RWPE2 (cell line): ENCODE measurements at regions not wholly inside any gene's neighbourhood (a gene's known extent, or its start where the extent isn't known, plus 50 kb on each side); places are given as distances from the start of the nearest gene placed in this dataset.

Source experiments
- ATAC-seq: fragments of 200-7000 bp; cut with Tn5 transposase; 3 replicates; pipeline ENCODE4 v1.9.1; 2021; ENCODE audit warnings: low read depth
- DNase-seq: peaks from one replicate; pipeline ENCODE4 v3.0.0-alpha.2; 2020; ENCODE audit warnings: low spot score
- H3K27ac ChIP-seq: fragments of 450-650 bp; 2 replicates; pipeline ENCODE4 v1.5.1; 2017; ENCODE audit warnings: mild to moderate bottlenecking; ENCODE audit not compliant: poor library complexity, severe bottlenecking
- H3K27me3 ChIP-seq: fragments of 250-450 bp; sonication (Bioruptor Pico); 2 replicates; pipeline ENCODE4 v1.5.1; 2021; ENCODE audit warnings: mild to moderate bottlenecking, moderate library complexity; ENCODE audit not compliant: insufficient read depth, poor library complexity, severe bottlenecking
- H3K36me3 ChIP-seq: fragments of 250-450 bp; sonication (Bioruptor Pico); 2 replicates; pipeline ENCODE4 v1.5.1; 2020; ENCODE audit warnings: low read depth, mild to moderate bottlenecking, moderate library complexity
- H3K4me1 ChIP-seq: fragments of 250-450 bp; sonication (Bioruptor Pico); 2 replicates; pipeline ENCODE4 v1.5.1; 2021; ENCODE audit warnings: mild to moderate bottlenecking, moderate library complexity; ENCODE audit not compliant: insufficient read depth, poor library complexity, severe bottlenecking
- H3K4me3 ChIP-seq: fragments of 250-450 bp; sonication (Bioruptor Pico); 2 replicates; pipeline ENCODE4 v1.5.1; 2021; ENCODE audit warnings: mild to moderate bottlenecking, moderate library complexity; ENCODE audit not compliant: severe bottlenecking
- H3K9me3 ChIP-seq: fragments of 250-450 bp; sonication (Bioruptor Pico); 2 replicates; pipeline ENCODE4 v1.5.1; 2021; ENCODE audit warnings: mild to moderate bottlenecking, moderate library complexity; ENCODE audit not compliant: severe bottlenecking
- TF ChIP-seq, protein P1 (sequence below): fragments of 450-650 bp; IDR thresholded peaks from one replicate; pipeline ENCODE4 v1.5.1; 2017; ENCODE audit warnings: mild to moderate bottlenecking, moderate library complexity; ENCODE audit not compliant: poor library complexity, severe bottlenecking

DNA sequence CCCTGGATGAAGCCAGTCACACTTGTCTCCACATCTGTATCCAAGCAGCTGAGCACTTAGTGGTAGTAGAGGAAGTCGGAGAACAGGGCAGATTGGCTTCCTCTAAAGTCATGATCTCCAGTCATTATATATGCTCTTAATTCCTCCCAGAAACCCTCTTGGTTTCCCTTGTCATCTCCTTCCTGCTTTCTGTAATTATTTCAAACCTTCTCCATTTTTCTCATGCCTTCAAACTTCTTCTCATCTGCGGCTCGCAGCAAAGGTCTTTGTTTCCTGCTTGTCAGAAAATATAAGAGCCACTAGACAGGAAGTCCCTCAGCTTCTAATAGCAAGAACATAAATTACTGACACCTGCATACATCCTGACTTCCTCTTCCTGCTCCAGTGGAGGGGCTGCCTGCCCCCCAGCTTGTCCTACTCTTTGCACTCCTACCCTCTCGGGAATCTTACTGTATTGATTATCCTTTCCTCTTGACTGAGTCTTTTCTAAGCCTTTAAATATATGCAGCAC, 124.6 kb upstream of the NGF start:
- Histone ChIP-seq H3K4me3 (no peak overlapping the region), H3K4me1 (no peaks in the 10 kb centered on the region), H3K36me3 (no peaks in the 10 kb centered on the region), H3K27ac (no peak overlapping the region), H3K9me3 (no peaks in the 10 kb centered on the region), H3K27me3 (no peaks in the 10 kb centered on the region)
- ATAC-seq (no peak), DNase-seq (no peak)
- TF ChIP-seq, protein P1, sequence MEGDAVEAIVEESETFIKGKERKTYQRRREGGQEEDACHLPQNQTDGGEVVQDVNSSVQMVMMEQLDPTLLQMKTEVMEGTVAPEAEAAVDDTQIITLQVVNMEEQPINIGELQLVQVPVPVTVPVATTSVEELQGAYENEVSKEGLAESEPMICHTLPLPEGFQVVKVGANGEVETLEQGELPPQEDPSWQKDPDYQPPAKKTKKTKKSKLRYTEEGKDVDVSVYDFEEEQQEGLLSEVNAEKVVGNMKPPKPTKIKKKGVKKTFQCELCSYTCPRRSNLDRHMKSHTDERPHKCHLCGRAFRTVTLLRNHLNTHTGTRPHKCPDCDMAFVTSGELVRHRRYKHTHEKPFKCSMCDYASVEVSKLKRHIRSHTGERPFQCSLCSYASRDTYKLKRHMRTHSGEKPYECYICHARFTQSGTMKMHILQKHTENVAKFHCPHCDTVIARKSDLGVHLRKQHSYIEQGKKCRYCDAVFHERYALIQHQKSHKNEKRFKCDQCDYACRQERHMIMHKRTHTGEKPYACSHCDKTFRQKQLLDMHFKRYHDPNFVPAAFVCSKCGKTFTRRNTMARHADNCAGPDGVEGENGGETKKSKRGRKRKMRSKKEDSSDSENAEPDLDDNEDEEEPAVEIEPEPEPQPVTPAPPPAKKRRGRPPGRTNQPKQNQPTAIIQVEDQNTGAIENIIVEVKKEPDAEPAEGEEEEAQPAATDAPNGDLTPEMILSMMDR: no peak

DNA sequence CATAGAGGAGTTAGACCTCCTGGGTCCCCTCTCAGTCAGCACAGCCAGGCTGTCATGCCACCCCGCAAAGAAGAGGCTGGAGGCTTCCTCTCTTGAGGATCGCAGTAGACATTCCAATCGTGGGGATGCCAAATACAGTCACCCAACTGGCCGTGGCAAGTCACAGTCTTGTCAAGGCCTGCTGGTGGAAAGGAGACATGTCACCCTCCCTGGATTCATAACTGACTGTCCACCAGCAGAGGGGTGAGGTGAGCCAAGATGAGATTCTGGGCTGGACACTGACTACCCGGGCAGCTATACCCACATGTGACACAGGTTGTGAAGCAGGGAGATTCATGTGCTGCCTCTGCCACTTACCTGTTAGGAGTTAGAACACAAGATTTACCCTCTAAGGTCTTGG, 123.5 kb upstream of the NGF start:
- ATAC-seq (no peak), DNase-seq (no peak)
- Histone ChIP-seq H3K27me3 (no peaks in the 10 kb centered on the region), H3K36me3 (no peaks in the 10 kb centered on the region), H3K9me3 (no peaks in the 10 kb centered on the region), H3K27ac (no peak overlapping the region), H3K4me3 (no peak overlapping the region), H3K4me1 (no peaks in the 10 kb centered on the region)
- TF ChIP-seq, protein P1: no peak

DNA sequence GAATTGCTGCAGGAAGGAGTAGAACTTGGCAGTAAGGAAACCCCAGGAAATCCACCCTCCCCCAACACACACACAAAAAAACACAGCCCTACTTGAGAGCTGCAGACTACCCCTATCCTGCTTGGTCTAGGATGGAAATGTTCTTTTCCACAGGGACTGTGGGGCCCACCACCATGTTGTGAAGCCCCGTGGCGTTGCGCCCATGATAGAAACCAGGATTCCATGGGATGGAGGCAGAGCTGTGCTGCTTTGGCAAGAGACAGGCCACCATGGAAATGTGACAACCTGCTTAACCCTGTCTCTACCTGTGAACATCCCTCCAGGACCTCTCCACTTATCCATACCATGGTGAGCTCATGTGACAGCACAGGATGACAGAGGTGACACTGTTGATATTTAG, 121.1 kb upstream of the NGF start:
- H3K36me3 ChIP-seq: no peaks in the 10 kb centered on the region
- H3K27ac ChIP-seq: no peak overlapping the region
- H3K27me3 ChIP-seq: no peaks in the 10 kb centered on the region
- TF ChIP-seq, protein P1: no peak
- H3K4me1 ChIP-seq: no peaks in the 10 kb centered on the region
- no peak overlapping the region for H3K4me3 ChIP-seq
- ATAC-seq (no peak), DNase-seq (no peak)
- H3K9me3 ChIP-seq: no peaks in the 10 kb centered on the region

DNA sequence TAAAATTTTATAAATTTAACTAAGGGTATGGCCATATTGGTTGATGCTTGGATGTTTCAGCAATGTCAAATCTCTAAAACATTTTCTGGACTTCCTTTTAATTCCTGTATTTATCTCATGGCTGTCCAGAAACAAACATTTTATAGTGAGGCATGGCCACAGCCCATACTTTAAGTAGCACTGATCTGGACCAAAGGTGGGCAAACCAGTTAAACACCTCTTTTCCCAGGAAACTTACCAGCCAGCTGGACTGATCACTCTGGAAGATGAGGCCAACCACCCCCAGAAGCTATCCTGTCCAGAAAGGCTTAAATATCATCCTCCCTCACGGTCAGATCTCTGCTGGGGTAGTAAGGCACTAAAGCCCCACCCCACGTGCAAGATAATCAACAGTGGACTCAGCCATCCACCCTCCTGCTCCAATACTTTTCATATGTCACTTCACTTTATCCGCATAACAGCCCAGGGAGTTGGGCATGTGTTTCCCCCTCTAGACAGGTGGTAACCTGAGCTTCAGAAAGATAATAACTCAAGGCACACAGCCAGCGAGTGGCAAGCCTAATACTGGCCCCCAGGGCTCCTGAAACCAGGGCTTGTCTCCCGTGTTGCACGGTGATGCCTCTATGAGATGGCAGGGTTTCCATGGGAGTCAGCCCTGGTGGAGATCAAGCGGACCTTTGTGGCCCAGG, 120.5 kb upstream of the NGF start:
- no peak overlapping the region for H3K27ac ChIP-seq
- H3K4me1 ChIP-seq: no peaks in the 10 kb centered on the region
- TF ChIP-seq, protein P1: no peak
- no peaks in the 10 kb centered on the region for H3K9me3 ChIP-seq
- no peak overlapping the region for H3K4me3 ChIP-seq
- ATAC-seq: no peak
- H3K36me3 ChIP-seq: no peaks in the 10 kb centered on the region
- H3K27me3 ChIP-seq: no peaks in the 10 kb centered on the region
- no peak for DNase-seq

DNA sequence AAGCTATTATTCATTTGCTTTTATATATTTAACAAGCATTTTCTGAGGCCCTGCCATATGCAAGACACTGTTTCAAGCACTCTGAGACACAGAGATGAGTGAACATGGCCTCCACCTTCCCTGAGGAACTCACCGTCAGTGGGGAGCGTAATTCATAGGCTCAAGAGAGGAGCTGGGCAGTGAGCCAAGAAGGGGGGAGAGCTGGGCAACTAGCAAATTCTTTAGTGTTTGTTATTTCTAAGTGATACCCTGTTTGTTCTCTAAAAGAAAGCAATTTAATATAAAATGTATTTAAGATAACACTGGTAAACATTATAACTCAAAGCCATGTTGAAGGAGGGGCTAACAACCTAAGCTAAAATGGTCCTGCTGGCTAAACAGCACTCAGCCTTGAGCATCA, 119.2 kb upstream of the NGF start:
- H3K27ac ChIP-seq: no peak overlapping the region
- no peak for DNase-seq
- TF ChIP-seq, protein P1: no peak
- no peaks in the 10 kb centered on the region for H3K27me3 ChIP-seq
- no peak overlapping the region for H3K4me3 ChIP-seq
- ATAC-seq: no peak
- no peaks in the 10 kb centered on the region for H3K4me1 ChIP-seq
- H3K9me3 ChIP-seq: no peaks in the 10 kb centered on the region
- H3K36me3 ChIP-seq: no peaks in the 10 kb centered on the region
